ENCODE measurements at regions not wholly inside any gene's neighbourhood (a gene's known extent, or its start where the extent isn't known, plus 50 kb on each side); places are given as distances from the start of the nearest gene placed in this dataset.

DNA sequence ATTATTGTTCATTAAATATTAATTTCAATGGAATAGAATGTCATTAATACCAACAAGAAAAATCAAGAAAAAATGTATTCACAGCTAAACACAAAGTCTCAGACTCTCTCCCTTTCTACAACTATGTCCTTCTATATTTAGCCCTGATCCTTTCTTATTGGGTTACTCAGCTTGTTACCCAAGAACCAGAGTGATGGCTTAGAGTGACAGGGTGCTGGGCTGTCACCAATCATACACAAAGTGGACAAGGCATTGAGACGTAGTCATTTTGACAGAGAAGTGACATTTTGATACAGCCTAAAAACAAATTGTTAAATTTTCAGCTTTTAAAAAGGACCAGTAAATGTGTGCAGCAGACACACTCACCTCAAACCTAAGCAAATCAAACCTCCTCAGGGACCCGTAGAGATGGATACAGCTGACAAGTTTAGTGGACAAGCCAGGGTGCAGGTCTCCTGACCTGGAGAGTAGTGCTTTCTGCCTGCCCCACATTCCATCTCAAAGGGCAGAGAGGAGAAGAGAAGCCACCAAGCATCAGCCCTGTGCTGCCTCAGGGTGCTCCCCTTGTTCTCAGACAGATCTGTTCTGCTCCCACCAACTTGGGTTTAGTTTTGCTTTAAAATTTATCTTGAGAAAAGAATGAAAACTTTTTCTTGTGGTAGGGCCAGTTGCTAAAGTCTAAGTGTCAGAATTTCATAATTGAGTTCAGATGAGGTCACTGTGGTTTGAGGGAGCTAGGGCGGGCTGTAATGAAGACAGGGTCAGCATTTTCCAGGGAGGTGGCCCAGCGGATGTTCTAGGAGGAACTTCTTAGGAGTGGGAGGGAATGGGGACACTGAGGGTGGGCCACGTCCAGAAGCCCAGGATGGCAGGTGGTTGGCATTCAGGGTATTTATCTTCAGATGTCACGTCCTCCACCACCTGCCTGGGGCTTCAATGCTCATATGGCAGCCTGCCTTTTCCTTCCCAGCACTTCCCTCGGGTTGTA lies 136.5 kb upstream of the TBL1XR1 start:
- peaks cover 23% of the 10 kb centered on the region for H3K4me1 ChIP-seq (ENCODE audit: insufficient read depth, low read length)
- H3K36me3 ChIP-seq (ENCODE audit: low read depth, low read length), result no peaks in the 10 kb centered on the region
- ChIA-PET POLR2A (ENCODE audit: unreplicated experiment) (interaction anchor here (0.5 kb wide), 1 partner anchor 98 kb away, joined by 3 read pairs; no protein-coding TSS in a partner anchor), CTCF (no interaction called here)
- no peak overlapping the region for H3K27ac ChIP-seq (ENCODE audit: low read length)
- H3K4me3 ChIP-seq (ENCODE audit: low read length), result no peak overlapping the region
- H3F3A ChIP-seq (ENCODE audit: low read length, unreplicated experiment), result no peaks in the 10 kb centered on the region
- intact Hi-C loops (cut with micrococcal nuclease), result no loop called here
- H3K4me2 ChIP-seq (ENCODE audit: low read length), result no peak overlapping the region
- no peak for TF ChIP-seq EZH2phosphoT487 (IDR thresholded peaks at IDR 0.05; ENCODE audit: borderline replicate concordance, low read length)
- TF ChIP-seq, protein P1, sequence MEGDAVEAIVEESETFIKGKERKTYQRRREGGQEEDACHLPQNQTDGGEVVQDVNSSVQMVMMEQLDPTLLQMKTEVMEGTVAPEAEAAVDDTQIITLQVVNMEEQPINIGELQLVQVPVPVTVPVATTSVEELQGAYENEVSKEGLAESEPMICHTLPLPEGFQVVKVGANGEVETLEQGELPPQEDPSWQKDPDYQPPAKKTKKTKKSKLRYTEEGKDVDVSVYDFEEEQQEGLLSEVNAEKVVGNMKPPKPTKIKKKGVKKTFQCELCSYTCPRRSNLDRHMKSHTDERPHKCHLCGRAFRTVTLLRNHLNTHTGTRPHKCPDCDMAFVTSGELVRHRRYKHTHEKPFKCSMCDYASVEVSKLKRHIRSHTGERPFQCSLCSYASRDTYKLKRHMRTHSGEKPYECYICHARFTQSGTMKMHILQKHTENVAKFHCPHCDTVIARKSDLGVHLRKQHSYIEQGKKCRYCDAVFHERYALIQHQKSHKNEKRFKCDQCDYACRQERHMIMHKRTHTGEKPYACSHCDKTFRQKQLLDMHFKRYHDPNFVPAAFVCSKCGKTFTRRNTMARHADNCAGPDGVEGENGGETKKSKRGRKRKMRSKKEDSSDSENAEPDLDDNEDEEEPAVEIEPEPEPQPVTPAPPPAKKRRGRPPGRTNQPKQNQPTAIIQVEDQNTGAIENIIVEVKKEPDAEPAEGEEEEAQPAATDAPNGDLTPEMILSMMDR (conservative IDR thresholded peaks at IDR 0.05; ENCODE audit: low read depth, low read length), result no peak
- no peak for TF ChIP-seq EZH2 (IDR thresholded peaks at IDR 0.05; ENCODE audit: low read length, unreplicated experiment)
- H4K20me1 ChIP-seq (ENCODE audit: low read length), result no peaks in the 10 kb centered on the region
- no TSS peak for BruUV-seq (replicated peaks)
- H3K9me3 ChIP-seq (ENCODE audit: low read length), result no peaks in the 10 kb centered on the region
- no peak overlapping the region for H2AFZ ChIP-seq (ENCODE audit: low read length)
- DNase-seq, result no peak
- H3K79me2 ChIP-seq (ENCODE audit: low read length), result no peaks in the 10 kb centered on the region
- H3K9me2 ChIP-seq (replicated peaks; ENCODE audit: low read length), result no peaks in the 10 kb centered on the region
- H3K27me3 ChIP-seq (ENCODE audit: low read length), result no peaks in the 10 kb centered on the region
- ATAC-seq, result no peak
- H3K9ac ChIP-seq (ENCODE audit: low read length), result no peak overlapping the region

DNA sequence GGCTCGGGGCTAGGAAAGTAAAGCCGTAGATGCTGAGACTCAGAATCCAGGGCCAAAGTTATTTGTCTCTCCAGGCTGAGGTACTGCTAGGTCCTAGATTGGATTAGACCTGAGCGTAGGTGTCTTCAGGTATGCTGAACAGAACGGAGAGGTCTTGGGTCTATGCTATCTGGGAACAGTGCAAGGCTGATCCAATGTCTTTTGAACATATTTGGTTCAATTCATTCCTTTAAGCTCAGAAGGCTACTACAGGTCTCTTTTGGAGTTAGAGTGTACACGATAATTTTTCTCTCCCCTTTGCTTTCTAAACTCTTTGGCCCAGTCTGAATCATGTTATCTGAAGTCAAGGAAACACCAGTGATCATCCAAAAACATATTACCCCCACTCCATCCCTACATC lies 137.5 kb upstream of the TBL1XR1 start:
- H3K9ac ChIP-seq (ENCODE audit: low read length), result no peak overlapping the region
- ATAC-seq, result no peak
- no peaks in the 10 kb centered on the region for H3K9me2 ChIP-seq (replicated peaks; ENCODE audit: low read length)
- ChIA-PET POLR2A (ENCODE audit: unreplicated experiment) (no interaction called here), CTCF (no interaction called here)
- H2AFZ ChIP-seq (ENCODE audit: low read length), result no peak overlapping the region
- no peaks in the 10 kb centered on the region for H3K9me3 ChIP-seq (ENCODE audit: low read length)
- no peaks in the 10 kb centered on the region for H3F3A ChIP-seq (ENCODE audit: low read length, unreplicated experiment)
- H3K36me3 ChIP-seq (ENCODE audit: low read depth, low read length), result no peaks in the 10 kb centered on the region
- no peak overlapping the region for H3K4me3 ChIP-seq (ENCODE audit: low read length)
- TF ChIP-seq, protein P1 (conservative IDR thresholded peaks at IDR 0.05; ENCODE audit: low read depth, low read length), result no peak
- TF ChIP-seq EZH2phosphoT487 (IDR thresholded peaks at IDR 0.05; ENCODE audit: borderline replicate concordance, low read length) (no peak), EZH2 (IDR thresholded peaks at IDR 0.05; ENCODE audit: low read length, unreplicated experiment) (no peak)
- H3K27me3 ChIP-seq (ENCODE audit: low read length), result no peaks in the 10 kb centered on the region
- intact Hi-C loops (cut with micrococcal nuclease), result no loop called here
- BruUV-seq (replicated peaks), result no TSS peak
- H3K4me1 ChIP-seq (ENCODE audit: insufficient read depth, low read length), result peaks cover 23% of the 10 kb centered on the region
- H3K27ac ChIP-seq (ENCODE audit: low read length), result no peak overlapping the region
- no peak for DNase-seq
- H3K79me2 ChIP-seq (ENCODE audit: low read length), result no peaks in the 10 kb centered on the region
- no peaks in the 10 kb centered on the region for H4K20me1 ChIP-seq (ENCODE audit: low read length)
- no peak overlapping the region for H3K4me2 ChIP-seq (ENCODE audit: low read length)

- ATAC-seq, result peak; percentile 65
- Histone ChIP-seq H3K4me1 (ENCODE audit: insufficient read depth, low read length) (peaks cover 28% of the 10 kb centered on the region), H2AFZ (ENCODE audit: low read length) (no peak overlapping the region), H3K9me3 (ENCODE audit: low read length) (no peaks in the 10 kb centered on the region), H3K4me2 (ENCODE audit: low read length) (peak overlapping the region; percentile 37), H3K27me3 (ENCODE audit: low read length) (no peaks in the 10 kb centered on the region), H3K27ac (ENCODE audit: low read length) (no peak overlapping the region), H3K9me2 (replicated peaks; ENCODE audit: low read length) (no peaks in the 10 kb centered on the region), H3F3A (ENCODE audit: low read length, unreplicated experiment) (no peaks in the 10 kb centered on the region), H4K20me1 (ENCODE audit: low read length) (no peaks in the 10 kb centered on the region), H3K79me2 (ENCODE audit: low read length) (no peaks in the 10 kb centered on the region), H3K4me3 (ENCODE audit: low read length) (no peak overlapping the region), H3K36me3 (ENCODE audit: low read depth, low read length) (no peaks in the 10 kb centered on the region), H3K9ac (ENCODE audit: low read length) (no peak overlapping the region)
- ChIA-PET CTCF (no interaction called here), POLR2A (ENCODE audit: unreplicated experiment) (no interaction called here)
- intact Hi-C loops (cut with micrococcal nuclease), result no loop called here
- no TSS peak for BruUV-seq (replicated peaks)
- DNase-seq, result peak; percentile 65
- no peak for TF ChIP-seq EZH2 (IDR thresholded peaks at IDR 0.05; ENCODE audit: low read length, unreplicated experiment)
- TF ChIP-seq, protein P1 (conservative IDR thresholded peaks at IDR 0.05; ENCODE audit: low read depth, low read length), result no peak
- TF ChIP-seq EZH2phosphoT487 (IDR thresholded peaks at IDR 0.05; ENCODE audit: borderline replicate concordance, low read length), result no peak
These were observed 138.4 kb upstream of the TBL1XR1 start for GRCh38 chr3:177335728-177336127.

All from PC-3 (cell line).